ENCODE measurements at regions not wholly inside any gene's neighbourhood (a gene's known extent, or its start where the extent isn't known, plus 50 kb on each side); places are given as distances from the start of the nearest gene placed in this dataset.
"Not testable (repeated sequence)": the region's sequence is repeated elsewhere in the genome, so short reads cannot be mapped to it uniquely, and the experiment has no call there.

- DNase-seq (ENCODE audit: low read depth): no peak
These were observed 68.4 kb upstream of the SSBP3 start for GRCh38 chr1:54474310-54475251.

DNA sequence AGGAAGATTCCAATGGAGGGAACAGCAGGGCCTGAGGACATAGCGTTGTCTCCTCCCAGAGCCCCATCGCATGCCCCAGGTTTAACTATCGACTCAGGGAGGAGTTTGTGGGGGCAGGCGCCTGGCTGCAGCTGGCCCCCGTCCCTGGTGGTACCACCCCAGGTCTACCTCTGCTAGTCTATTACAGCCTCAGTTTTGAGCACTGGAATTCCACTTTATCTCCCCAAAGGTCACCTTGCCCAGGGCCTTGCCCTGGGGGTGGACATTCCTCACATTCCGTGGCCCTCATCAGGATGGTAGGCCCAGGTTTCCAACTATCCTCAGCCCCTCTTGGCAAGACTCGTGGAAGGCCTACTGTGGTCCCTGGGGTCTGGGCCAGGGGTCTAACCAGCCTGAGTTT lies 65.4 kb upstream of the SSBP3 start:
- DNase-seq (ENCODE audit: low read depth): no peak

DNA sequence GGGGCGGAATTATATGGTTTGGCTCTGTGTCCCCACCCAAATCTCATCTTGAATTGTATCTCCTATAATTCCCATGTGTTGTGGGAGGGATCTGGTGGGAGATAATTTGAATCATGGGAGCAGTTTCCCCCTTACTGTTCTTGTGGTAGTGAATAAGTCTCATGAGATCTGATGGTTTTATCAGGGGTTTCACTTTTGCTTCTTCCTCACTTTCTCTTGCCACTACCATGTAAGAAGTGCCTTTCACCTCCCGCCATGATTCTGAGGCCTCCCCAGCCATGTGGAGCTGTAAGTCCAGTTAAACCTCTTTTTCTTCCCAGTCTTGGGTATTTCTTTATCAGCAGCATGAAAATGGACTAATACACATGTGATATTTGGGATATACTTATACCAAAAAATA lies 63.2 kb upstream of the SSBP3 start:
- not testable (repeated sequence) for DNase-seq (ENCODE audit: low read depth)

GRCh38 chr1:54468288-54469084 lies 62.3 kb upstream of the SSBP3 start:
- DNase-seq (ENCODE audit: low read depth): not testable (repeated sequence)

GRCh38 chr1:54465351-54465811 lies 59.2 kb upstream of the SSBP3 start:
- DNase-seq (ENCODE audit: low read depth): no peak

- no peak for DNase-seq (ENCODE audit: low read depth)
These were observed 58.4 kb upstream of the SSBP3 start for GRCh38 chr1:54464477-54465146.

DNA sequence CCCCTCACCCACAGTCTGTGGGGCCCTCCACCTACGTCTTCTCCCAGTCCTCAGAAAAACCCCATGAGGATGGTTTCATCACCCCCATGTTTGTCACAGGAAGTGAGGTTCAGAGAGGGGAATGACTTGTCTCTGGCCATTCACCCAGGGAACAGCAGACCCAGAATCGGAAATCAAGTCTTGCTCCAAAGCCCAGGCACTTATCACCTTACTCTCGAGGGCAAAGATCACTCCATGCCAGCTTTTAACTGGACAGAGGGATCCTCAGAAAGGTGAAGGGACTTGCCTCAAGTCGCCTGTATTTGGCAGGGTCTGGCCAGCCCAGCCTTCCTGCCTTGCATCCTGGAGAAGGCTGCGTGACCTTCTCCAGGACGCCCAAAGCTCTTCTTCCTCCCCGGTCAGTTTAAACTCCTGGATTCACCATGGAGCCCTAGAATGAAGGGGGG lies 57.9 kb upstream of the SSBP3 start:
- DNase-seq (ENCODE audit: low read depth): no peak

DNA sequence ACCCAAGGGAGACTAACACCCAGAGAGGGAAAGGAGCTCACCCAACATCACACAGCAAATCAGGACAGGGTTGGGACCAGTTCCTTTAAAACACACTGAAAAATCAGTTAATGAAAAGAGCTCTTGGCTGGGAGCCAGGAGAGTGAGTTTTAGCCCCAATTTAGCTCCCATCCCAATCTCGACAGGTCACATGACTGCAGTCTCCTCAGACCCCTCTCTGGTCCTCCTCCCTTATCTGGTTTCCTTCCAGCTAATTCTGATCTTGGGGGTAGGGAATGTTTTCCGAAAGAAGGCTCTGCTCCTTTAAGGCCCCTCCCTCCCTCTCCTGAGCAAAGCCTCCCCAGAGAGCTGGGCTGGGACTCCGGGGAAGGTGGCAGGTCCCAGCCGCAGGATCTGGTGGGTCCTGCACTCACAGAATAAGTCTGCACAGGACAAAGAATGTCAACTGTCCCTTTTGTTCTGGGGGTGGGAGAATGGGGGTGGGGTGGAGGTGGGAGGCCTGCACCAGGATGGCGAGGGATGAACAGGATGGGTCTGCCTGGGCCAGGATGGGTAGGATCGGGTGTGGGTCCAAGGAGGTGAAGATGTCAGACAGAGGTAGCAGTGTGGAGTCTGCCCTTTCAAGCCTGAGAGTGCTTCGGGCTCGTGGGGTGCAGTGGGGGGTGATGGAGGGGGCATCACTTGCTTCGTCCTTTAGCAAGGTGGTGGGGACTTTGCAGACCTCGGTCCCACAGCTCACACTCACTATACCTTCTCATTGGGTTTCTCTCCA lies 57.3 kb upstream of the SSBP3 start:
- DNase-seq (ENCODE audit: low read depth): no peak

GRCh38 chr1:54462597-54463258 lies 56.5 kb upstream of the SSBP3 start:
- no peak for DNase-seq (ENCODE audit: low read depth)

GRCh38 chr1:54461731-54462596 lies 55.8 kb upstream of the SSBP3 start:
- DNase-seq (ENCODE audit: low read depth): no peak

DNA sequence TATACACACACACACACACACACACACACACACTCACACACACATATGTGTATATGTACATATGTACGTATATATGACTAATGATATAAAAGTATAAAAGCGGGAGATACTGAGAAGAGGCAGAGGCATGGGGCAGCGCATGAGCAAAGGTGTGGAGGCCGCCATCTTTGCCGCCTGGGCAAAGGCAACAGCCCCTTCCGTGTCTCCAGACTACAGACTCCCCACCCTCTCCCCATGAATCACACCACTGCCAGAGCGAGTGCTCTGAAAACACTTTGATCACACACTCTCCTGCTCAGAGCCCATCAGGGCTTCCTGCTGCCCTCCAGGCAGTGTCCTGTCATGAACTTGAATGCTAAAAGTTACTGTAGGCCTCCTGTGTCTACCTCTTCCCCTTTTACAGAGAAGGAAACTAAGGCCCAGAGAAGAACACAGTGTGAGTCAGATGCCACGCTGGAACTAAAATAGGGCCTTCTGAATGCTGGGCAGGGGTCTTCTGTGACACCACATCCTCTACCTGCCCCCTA lies 54.7 kb upstream of the SSBP3 start:
- DNase-seq (ENCODE audit: low read depth): no peak

GRCh38 chr1:54460351-54460750 lies 54.2 kb upstream of the SSBP3 start:
- no peak for DNase-seq (ENCODE audit: low read depth)

DNA sequence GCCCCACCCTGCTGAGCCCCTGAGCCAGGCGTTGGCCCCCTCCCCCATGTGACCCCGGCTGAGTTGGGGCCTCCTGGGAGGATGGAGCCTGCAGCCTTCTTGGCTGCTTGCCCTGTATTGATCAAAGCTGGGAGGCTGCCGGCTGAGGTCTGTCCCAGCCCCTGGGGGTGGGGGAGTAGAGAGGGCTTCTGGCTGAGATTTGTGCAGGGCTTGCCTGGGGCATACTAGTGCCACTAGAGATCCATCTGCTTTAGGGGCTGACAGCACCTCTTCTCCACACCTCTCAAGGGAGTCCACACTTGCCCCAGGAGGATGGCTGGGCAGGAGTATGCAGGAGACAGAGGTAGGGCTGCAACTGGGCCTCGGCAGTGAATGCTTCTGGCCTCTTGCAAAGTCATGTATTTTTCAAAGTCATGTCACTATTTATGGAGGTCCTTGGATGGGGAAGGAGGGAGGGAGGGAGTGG lies 53.6 kb upstream of the SSBP3 start:
- DNase-seq (ENCODE audit: low read depth): no peak

DNA sequence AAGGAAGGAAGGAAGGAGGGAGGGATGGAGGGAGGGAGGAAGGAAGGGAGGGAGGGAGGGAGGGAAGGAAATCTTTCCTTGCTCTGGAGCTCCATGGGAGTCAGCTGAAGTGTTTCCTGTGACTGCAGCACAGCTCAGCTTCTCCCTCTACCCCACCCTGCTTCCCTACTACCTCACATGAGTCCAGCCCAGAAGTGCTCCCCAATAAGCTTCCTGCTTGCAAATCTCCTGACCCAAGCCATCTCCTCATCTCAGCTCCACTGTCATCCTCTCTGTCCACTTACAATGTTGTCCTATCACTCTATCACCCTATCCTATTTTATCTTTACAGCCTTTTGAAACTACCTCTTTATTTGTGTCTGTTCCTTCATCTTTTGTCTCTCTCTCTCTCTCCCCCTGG lies 52.9 kb upstream of the SSBP3 start:
- DNase-seq (ENCODE audit: low read depth): no peak

GRCh38 chr1:54456921-54457529 lies 50.8 kb upstream of the SSBP3 start:
- no peak for DNase-seq (ENCODE audit: low read depth)

DNA sequence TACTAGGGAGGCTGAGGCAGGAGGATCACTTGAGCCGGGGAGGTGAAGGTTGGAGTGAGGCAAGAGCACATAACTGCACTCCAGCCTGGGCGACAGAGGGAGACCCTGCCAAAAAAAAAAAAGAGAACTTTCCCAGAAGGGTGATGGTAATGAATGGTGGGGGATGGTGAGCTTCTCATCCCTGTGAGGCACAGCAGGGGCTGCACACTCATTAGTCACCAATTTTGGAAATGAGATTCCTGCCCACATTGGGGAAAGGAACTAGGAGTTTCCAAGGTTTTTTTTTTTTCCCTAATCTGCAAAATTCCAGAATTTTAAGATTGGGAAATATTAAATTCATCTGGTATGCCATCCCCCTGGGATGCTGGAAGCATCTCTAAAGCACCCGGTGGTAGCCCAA lies 50.2 kb upstream of the SSBP3 start:
- no peak for DNase-seq (ENCODE audit: low read depth)

All from activated gamma-delta T cell treated with anti-CD3 and anti-CD28 coated beads, Interleukin-2, amount 50 U/mL, for 16 hours (primary cell).